GM18502 (cell line): ENCODE measurements at regions not wholly inside any gene's neighbourhood (a gene's known extent, or its start where the extent isn't known, plus 50 kb on each side); places are given as distances from the start of the nearest gene placed in this dataset.
"Not testable (repeated sequence)": the region's sequence is repeated elsewhere in the genome, so short reads cannot be mapped to it uniquely, and the experiment has no call there.

Experiments used
- ATAC-seq: cut with Tn5 transposase; IDR thresholded peaks from one replicate; pipeline ENCODE4 v1.9.1; 2021; ENCODE audit warnings: mild to moderate bottlenecking; ENCODE audit not compliant: unreplicated experiment, poor library complexity

DNA sequence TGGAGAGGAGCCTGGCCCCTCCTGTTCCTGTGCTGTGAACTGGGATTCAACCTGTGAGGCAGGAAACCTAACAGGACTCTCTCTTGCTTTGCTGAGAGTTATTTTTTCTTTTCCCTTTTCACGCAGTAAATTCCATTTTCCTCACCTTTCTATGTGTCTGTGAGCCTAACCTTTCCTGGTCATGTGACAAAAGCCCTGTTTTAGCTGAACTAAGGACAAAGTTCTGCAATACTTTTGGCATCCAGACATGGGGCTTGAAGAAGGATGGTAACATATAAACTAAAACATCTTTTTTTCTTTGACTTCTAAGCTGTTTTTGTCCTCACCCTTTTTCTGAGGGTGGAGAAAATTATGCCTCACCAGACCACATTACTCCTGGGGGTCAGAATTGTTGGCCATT, 368.5 kb downstream of the HTR1B start:
- no peak for ATAC-seq

DNA sequence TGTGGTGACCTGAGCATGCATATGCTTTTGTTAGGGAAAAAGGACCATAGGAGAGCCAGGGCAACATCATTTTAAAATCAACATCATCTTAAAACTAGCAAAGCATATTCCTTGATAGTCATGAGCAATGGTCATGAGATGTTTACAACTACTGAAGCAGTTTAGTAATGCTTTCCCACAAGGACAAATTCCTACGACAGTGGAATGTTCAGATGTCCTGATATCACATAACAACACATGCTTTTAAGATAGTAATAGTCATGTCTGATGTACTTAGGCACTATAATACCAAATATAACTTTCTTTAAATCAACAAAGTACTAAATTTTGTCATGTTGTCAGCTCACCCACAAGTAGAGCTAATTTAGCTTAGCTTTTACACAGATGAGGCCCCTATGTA, 370.3 kb downstream of the HTR1B start:
- no peak for ATAC-seq

DNA sequence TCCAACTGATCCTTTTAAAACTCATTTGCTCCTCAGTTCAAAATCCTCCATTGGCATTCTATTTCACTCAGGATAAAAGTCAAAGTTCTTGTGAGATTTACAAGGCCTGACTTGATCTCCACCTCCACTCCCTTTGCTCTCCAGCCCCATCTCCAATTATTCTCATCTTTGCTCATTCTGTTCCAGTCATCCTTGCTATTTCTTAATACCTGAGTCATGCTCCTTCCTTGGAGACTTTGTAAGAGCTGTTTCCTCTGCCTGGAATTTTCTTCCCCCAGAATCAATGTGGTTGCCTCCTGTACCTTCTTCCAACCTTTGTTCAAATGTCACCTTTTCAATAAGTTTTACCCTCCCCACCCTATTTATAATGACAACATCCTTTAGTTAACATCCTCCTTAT, 373.5 kb downstream of the HTR1B start:
- no peak for ATAC-seq

DNA sequence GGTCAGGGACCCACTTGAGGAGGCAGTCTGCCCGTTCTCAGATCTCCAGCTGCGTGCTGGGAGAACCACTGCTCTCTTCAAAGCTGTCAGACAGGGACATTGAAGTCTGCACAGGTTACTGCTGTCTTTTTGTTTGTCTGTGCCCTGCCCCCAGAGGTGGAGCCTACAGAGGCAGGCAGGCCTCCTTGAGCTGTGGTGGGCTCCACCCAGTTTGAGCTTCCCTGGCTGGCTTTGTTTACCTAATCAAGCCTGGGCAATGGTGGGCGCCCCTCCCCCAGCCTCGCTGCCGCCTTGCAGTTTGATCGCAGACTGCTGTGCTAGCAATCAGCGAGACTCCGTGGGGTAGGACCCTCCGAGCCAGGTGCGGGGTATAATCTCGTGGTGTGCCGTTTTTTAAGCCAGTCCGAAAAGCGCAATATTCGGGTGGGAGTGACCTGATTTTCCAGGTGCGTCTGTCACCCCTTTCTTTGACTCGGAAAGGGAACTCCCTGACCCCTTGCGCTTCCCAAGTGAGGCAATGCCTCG, 375.4 kb downstream of the HTR1B start:
- not testable (repeated sequence) for ATAC-seq

DNA sequence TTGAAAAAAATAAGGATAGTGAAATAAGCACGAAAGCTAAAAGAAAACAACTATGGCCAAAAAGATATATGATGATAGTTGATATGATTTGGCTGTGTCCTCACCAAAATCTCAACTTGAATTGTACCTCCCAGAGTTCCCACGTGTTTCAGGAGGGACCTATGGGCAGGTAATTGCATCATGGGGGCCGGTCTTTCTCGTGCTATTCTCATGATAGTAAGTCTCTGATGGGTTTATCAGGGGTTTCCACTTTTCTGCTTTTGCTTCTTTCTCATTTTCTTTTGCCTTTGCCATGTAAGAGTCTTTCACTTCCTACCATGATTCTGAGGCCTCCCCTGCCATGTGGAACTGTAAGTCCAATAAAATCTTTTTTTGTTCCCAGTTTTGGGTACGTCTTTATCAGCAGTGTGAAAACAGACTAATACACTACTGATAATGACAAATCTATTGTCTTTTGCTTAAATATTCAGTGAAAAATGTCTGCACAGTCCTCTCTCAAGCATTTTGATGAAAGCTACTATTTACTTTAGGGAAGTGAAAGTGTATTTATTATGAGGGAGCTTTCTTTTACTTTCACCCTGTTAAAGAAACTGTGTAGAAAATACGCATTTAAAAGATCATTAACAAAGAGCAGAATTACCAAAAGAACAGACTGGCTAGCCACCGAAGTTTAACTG, 389.1 kb downstream of the HTR1B start:
- no peak for ATAC-seq

DNA sequence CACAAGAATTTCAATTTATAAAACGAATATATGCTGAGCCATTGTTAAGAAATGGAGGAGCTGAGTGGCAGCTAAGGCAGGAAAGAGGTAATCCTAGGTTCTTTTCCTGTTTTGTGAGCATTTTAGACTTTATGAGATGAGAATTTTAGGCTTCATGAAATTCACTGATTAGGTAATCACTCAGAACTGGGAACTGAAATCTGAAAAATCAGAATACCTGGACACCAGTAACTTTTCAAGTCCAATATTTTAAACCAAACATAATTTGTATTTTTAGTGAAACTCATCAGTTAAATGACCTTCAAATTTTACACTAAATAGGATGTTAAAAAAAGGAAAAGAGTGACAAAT, 389.9 kb downstream of the HTR1B start:
- no peak for ATAC-seq

DNA sequence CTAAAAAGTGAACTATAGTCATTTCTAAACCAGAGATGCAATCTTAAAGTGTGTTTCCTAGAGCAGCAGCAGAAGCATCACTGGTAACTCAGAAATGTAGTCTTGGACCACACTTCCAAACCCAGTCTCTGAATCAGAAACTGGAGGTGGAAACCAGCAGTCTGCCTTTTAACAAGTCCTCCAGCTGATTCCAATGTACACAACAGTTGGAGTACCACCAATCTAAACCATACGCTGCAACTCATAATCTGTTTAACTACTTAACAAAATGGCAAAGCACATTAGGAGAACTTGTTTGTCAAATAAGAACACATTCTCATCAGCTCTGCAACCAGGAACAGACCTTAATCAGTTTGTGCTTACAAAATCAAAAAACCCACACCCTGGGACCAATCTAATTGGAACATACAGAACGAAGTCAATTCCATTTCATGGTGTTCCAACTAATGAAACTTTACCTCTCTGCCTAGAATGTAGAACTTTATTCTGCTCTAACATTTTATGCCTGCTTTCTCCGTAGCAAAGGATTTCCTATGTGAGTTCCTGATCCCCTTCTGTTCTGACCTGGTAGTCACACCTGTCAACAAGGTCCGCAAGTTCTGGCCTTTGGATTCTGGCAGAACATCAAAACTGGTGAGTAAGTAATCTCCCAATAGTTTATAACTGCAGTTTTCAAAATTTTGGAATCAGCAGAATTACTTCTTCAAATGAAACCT, 390.4 kb downstream of the HTR1B start:
- no peak for ATAC-seq

DNA sequence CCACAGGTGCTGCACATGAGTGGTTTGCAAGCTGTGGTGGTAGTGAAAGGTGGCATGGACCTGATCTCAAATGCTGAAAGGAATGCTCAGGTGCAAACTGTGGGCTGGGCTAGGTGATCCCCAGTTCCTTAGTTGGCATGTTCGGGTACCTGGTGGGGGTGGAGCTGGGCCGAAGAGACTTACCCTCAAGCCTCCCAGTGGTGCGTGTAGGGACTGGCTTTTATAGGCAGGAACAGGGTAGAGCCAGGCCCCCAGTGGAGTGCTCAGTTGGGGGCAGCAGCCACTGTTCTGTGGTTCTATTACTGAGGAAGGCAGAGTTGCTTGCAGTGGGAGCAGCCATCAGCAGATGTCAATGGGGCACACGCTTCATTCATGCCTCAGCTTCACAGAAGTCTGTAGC, 399.8 kb downstream of the HTR1B start:
- ATAC-seq: no peak

DNA sequence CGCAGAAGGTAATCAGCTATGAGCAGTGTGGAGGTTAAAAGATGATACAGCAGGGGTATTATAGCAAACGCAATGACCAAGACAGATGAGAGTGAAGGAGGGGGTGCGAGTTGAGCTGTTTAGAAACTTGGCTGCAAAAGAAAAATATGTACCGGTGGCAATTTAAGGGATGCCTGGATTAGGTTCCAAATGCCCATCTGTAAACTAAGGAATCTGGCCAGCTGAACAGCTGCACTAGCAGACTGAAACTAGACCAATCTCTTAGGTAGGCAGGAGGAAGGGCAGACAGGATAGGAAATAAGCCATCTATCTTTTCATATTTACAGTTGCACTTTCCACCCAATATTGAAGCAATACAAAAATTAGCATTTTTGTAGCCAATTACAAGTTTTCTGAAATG, 407.6 kb downstream of the HTR1B start:
- ATAC-seq: no peak

DNA sequence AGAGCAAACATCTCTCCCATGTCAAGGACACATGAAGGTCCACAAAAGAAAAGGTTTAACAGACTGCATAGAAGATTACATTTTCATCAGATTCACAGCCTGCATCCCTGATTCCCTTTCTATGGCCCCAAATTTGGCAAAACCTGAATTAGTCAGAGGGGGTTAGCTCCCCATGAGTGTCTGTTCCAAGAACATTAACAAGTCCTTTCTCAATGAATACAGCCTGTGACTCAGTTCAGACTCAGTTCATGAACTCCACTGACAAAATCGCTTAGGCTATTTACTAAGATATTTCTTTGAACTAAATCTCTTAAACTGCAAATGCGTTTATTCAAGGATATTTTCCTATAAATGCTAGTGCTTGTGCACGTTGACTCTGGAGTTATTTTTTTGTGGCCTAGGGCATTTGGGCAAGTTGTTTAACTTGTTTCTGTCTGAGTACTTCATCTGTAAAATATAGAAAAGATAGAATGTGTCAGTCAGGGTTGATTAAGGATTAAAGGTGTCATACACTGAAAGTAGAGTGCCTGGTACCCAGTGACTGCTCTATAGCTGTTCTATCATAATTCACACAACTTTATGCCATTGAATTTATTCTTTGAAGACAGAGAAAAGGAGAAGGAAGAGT, 422.6 kb downstream of the HTR1B start:
- ATAC-seq: no peak

DNA sequence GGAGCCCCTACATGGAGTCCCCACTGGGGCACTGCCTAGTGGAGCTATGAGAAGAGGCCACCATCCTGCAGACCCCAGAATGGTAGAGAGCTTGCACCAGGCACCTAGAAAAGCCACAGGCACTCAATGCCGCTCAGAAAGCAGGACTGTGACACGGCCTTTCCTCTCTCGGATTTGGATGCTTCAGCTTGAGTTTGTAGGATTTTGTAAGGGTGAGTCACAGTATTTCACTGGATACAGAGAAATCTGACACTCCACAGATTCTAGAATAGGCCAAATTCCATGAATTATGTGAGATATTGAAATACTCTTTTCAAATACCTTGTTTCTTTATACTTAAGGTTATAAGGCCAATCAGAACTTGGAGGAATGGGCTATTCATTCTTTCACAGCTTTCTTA, 424.5 kb downstream of the HTR1B start:
- ATAC-seq: no peak

DNA sequence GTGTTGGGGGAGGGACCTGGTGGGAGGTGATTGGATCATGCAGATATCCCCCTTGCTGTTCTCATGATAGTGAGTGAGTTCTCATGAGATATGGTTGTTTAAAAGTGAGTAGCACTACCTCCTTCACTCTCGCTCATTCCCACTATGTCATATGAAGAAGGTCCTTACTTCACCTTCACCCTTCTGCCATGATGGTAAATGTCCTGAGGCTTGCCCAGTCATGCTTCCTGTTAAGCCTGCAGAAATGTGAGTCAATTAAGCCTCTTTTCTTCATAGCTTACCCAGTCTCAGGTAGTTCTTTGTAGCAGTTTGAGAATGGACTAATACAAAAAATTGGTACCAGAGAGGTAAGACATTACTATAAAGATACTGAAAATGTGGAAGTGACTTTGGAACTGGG, 425.9 kb downstream of the HTR1B start:
- ATAC-seq: no peak

DNA sequence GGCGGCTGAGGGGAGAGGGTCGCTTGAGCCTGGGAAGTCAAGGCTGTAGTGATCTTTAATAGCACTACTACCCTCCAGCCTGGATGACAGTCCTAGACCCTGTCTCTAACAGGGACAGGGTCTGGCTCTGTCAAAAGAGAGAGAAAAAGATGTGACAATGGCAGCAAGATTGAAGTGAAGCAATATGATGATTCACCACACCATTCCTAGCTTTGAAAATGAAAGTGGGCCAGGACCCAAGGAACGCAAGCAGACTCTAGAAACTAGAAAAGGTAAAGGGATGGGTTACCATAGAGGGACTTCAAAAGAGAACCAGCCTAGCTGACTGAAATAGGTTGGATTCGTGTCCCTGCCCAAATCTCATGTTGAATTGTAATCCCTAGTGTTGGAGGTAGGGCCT, 426.9 kb downstream of the HTR1B start:
- ATAC-seq: no peak

DNA sequence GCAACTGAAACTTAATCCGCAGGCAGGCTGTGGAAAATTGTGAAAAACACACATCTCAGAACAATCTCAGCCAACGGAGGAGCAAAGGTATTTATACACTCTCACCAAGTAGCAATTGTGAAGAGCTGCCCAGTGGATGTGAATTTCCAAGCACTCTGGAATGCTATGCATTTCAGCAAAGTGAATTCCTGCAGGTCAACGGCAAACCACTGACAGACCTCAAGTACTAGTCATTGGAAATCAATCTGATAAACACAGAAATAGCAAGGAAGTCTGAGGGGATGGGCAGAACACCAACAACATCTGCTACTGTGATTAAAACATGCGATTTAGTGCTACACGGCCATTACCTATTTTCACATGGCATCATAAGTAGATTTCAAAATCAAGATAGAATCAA, 429.1 kb downstream of the HTR1B start:
- ATAC-seq: no peak

DNA sequence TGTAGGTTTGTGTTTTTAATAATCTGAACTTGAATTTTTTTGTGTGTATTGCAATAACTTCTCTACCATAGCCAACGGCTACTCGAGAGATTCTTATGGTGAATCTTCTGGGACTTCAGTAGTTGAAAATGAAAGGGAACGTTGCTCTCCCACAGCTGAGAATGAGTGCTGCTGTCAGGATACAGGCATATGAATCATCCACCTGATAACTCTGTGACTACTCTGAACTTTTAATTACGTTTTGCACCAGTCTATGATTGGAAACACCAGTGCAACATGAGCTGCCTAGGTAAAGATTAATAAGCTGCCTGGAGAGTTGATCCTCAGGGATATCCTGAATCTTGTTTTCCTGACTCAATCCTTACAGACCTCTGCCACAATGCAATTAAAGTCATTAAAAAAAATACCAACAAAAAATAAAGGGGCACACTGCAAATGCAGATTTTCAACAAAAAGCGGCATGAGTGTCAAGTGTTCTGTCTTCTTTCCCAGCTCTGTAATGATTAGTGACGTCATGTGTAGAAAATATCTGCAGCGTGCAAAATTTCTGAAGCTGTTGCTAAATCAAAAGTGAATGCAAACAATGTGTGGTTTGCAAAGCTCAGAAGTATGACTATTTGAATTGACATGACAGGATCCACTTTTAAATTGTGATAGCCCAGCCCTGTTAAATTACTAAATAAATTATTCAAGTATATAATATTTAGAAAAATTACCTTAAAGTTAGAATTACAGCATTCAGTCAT, 432.2 kb downstream of the HTR1B start:
- no peak for ATAC-seq

DNA sequence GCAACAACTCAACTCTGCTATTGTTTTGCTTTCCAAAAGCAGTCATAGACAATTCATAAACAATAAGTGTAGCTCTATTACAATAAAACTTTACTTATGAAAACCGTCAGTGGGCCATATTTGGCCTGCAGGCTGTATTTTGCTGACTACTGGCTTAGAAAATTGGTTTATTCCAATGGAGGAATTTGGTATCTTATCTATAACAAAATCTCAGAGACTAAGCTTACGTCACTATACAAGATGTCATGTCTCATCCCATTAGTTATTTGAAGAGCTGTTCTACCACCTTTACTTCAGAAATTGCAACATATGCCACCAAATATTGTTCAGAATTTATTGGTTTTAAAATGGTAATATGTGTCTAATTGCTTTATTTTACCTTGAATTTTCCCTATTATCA, 436.9 kb downstream of the HTR1B start:
- no peak for ATAC-seq

DNA sequence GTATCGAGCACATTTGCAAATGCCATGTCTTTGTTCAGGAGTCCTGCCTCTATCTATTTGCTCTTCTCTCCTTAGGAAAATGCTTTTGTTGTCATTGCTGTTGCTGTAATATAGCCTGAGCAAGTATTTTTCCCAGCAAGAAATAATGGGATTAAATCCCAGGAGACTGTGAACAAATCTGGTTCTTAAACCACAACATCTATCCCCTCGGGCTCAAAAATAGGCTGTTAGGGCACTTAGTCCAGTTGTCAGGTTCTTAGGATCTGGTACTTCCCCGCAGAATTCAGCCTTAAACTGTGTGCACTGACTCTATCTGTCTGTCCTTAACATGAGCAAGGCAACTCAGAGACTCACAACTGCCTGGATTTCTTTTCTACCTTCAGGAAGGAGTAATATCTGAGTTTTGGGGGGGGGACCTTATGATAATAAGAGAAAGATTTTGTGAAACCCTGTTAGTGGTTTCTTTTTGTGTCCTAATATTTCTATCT, 437.5 kb downstream of the HTR1B start:
- no peak for ATAC-seq

DNA sequence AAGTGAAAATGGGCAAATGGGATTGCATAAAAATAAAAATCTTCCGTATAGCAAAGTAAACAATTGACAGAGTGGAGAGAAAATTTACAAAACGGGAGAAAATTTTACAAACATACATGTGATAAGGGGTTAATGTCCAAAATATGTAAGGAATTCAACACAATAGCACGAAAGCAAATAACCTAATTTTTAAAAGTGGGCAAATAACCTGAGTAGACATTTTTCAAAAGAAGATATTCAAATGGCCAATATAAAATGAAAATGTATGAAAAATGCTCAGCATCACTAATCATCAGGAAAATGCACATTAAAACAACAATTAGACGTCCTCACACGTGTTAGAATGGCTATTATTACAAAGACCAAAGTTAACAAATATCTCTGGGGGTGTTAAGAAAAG, 441.5 kb downstream of the HTR1B start:
- no peak for ATAC-seq

DNA sequence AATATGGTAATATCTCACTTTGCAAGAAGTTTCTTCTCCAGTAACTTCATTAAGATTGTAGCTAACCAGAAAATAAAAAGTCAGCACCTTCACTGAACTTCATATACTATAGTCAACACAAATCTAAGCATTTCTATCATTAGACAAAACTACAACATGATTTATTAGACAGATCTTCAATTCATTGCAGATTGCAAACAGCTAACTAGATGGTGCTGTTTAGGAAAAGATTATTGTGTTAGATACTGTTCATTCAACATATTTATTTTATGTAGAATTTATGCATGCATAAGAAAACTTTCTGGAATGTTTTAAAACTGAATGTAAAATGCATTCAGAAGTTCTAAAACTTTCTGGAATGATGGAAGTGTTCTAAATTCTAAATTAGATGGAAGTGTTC, 442.1 kb downstream of the HTR1B start:
- no peak for ATAC-seq

DNA sequence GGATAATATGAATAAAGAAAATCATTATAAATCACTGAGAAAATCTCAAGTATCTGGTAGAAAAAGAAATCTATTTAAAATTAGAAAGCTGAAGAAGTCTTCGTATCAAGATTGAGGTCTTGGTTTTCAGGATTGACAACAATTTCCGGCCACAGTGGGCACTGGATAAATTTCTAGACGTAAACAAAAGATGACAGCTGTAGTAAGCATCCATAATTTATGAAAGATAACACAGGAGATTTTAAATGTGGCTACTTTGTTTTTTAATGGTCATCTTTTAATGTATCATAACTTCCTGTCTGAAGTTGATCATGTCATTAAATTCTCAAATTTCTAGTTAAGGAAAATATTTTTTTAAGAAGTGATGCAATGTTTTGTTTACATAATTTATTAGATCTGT, 444.2 kb downstream of the HTR1B start:
- no peak for ATAC-seq

DNA sequence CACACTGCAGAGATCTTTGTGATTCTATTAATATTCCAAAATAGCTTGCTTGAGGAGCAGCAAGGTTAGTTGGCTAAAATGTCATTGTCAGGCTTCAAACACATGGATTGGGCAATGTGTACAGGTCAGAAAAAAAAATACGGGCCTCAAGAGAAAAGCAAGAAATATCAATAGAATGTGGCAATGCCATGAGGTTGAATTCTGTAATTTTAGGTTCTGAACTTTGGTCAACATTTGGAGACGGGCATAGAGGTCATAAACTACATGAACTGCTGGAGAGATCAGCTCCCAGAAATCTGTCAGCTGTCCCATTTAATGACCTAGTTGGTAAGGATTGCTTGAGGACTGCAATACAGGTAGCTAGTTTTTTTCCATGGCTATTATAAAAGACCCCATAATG, 445.8 kb downstream of the HTR1B start:
- ATAC-seq: no peak
